Endothelial cell of umbilical vein (primary cell): ENCODE measurements at regions not wholly inside any gene's neighbourhood (a gene's known extent, or its start where the extent isn't known, plus 50 kb on each side); places are given as distances from the start of the nearest gene placed in this dataset.

Experiments
- EZH2 ChIP-seq: IDR thresholded peaks from 2 replicates; pipeline ENCODE4 v1.6.1; 2012; ENCODE audit warnings: borderline replicate concordance, low read depth, mild to moderate bottlenecking, moderate library complexity, low read length, inconsistent platforms; ENCODE audit not compliant: severe bottlenecking
- FOS ChIP-seq: IDR thresholded peaks from 2 replicates; pipeline ENCODE4 v1.6.1; 2011; ENCODE audit warnings: mild to moderate bottlenecking, low read length, moderate library complexity, borderline replicate concordance; ENCODE audit not compliant: insufficient read depth
- GATA2 ChIP-seq: IDR thresholded peaks from 2 replicates; pipeline ENCODE4 v1.7.0; 2011; ENCODE audit warnings: low read depth, mild to moderate bottlenecking, moderate library complexity, mixed read lengths, low read length; ENCODE audit not compliant: insufficient read length, insufficient read depth
- JUN ChIP-seq: IDR thresholded peaks from 2 replicates; pipeline ENCODE4 v1.6.1; 2011; ENCODE audit warnings: borderline replicate concordance, low read depth; ENCODE audit not compliant: insufficient read length, insufficient read depth
- POLR2A ChIP-seq: IDR thresholded peaks from 2 replicates; pipeline ENCODE4 v1.6.1; 2012; ENCODE audit warnings: low read depth, mild to moderate bottlenecking, control low read depth, low read length
- POLR2AphosphoS5 ChIP-seq: IDR thresholded peaks from 2 replicates; pipeline ENCODE4 v1.6.1; 2012; ENCODE audit warnings: low read depth, mild to moderate bottlenecking, control low read depth, low read length, moderate library complexity; ENCODE audit not compliant: insufficient read depth
- TF ChIP-seq, protein P1 (sequence below), 2 donors: IDR thresholded peaks; 1 replicate in 1 of 2; 2 replicates in 1 of 2; pipeline ENCODE4 v1.5.1; 2011; ENCODE audit warnings: low read length in 2 of 2, mild to moderate bottlenecking in 2 of 2, moderate library complexity in 2 of 2, control low read depth in 1 of 2, inconsistent platforms in 1 of 2, low read depth in 1 of 2; ENCODE audit not compliant: insufficient read depth in 1 of 2; ENCODE audit errors: extremely low read depth in 1 of 2
- TF ChIP-seq, protein P2 (sequence below): IDR thresholded peaks from 2 replicates; pipeline ENCODE4 v1.6.1; 2011; ENCODE audit not compliant: insufficient read depth, insufficient read length

DNA sequence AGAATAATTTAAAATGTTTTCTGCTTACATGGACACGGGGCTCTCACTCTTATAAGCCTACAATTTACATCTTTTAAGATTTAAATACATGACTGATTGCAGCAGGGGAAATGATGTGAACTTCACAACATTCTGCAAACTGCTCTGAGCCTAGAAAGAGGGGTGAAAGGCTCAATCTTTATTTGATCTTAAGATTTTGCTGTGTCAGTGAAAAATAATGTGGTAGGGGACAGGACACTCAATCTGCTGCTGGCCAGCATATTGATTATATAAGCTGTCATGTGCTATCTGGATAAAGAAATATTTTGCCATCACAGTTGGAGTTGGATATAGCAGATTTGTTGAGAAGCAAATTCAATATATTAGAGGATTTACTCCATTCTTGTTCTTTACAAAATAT is 2210.5 kb downstream of the PCDH7 start:
- TF ChIP-seq FOS = no peak
- TF ChIP-seq, protein P1, sequence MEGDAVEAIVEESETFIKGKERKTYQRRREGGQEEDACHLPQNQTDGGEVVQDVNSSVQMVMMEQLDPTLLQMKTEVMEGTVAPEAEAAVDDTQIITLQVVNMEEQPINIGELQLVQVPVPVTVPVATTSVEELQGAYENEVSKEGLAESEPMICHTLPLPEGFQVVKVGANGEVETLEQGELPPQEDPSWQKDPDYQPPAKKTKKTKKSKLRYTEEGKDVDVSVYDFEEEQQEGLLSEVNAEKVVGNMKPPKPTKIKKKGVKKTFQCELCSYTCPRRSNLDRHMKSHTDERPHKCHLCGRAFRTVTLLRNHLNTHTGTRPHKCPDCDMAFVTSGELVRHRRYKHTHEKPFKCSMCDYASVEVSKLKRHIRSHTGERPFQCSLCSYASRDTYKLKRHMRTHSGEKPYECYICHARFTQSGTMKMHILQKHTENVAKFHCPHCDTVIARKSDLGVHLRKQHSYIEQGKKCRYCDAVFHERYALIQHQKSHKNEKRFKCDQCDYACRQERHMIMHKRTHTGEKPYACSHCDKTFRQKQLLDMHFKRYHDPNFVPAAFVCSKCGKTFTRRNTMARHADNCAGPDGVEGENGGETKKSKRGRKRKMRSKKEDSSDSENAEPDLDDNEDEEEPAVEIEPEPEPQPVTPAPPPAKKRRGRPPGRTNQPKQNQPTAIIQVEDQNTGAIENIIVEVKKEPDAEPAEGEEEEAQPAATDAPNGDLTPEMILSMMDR (IDR thresholded peaks at IDR 0.05; ENCODE audit: extremely low read depth in 1 of 2, insufficient read depth in 1 of 2, low read depth in 1 of 2, low read length in 2 of 2) = no peak
- TF ChIP-seq POLR2A = no peak
- TF ChIP-seq, protein P2, sequence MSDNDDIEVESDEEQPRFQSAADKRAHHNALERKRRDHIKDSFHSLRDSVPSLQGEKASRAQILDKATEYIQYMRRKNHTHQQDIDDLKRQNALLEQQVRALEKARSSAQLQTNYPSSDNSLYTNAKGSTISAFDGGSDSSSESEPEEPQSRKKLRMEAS = no peak
- TF ChIP-seq JUN = no peak
- TF ChIP-seq EZH2 = no peak
- no peak for TF ChIP-seq POLR2AphosphoS5
- no peak for TF ChIP-seq GATA2
